GM12878 (cell line): ENCODE measurements at regions not wholly inside any gene's neighbourhood (a gene's known extent, or its start where the extent isn't known, plus 50 kb on each side); places are given as distances from the start of the nearest gene placed in this dataset.

ENCODE experiments used
- ATAC-seq: fragments of 200-7000 bp; cut with Tn5 transposase; 3 replicates; pipeline ENCODE4 v1.9.1; 2020; ENCODE audit warnings: mild to moderate bottlenecking, moderate library complexity
- BruUV-seq: library from RNA; stranded (reverse); fragments of 400-500 nt; replicated peaks from 2 replicates; lab custom pipeline; 2021; lab: Mats Ljungman, UMichigan
- CTCF ChIA-PET: fragments of 300-600 bp; sonication (Branson Sonifier 250); formaldehyde crosslinking; extraction: SDS; loops from one replicate; lab custom pipeline; 2021; ENCODE audit warnings: inconsistent platforms; lab: Yijun Ruan, JAX
- POLR2A ChIA-PET: fragments of 350-600 bp; formaldehyde crosslinking; extraction: SDS; loops from one replicate; lab custom pipeline; 2021; ENCODE audit warnings: inconsistent platforms; lab: Charles Lee
- RAD21 ChIA-PET: fragments of 300-600 bp; sonication (Branson Sonifier 250); formaldehyde crosslinking; loops from one replicate; lab custom pipeline; 2023; ENCODE audit warnings: antibody characterized with exemption; ENCODE audit not compliant: unreplicated experiment; lab: Charles Lee
- SMC1A ChIA-PET: fragments of 300-600 bp; sonication (Branson Sonifier 250); formaldehyde crosslinking; loops from one replicate; lab custom pipeline; 2023; ENCODE audit not compliant: unreplicated experiment, uncharacterized antibody; lab: Charles Lee
- DNase-seq: peaks from one replicate; pipeline ENCODE4 v3.0.0-alpha.2; 2011; ENCODE audit warnings: low read depth, low spot score
- FAIRE-seq: peaks from 3 replicates; lab custom pipeline; 2011; peaks lifted over from hg19 to GRCh38; lab: Jason Lieb, UNC
- H2AFZ ChIP-seq: 2 replicates; pipeline ENCODE4 v1.6.0; 2011; ENCODE audit warnings: low read depth, low read length, control low read depth; ENCODE audit not compliant: control insufficient read depth
- H3K27ac ChIP-seq: 2 replicates; pipeline ENCODE4 v1.5.1; 2011; ENCODE audit warnings: control low read depth; ENCODE audit not compliant: control insufficient read depth, insufficient read depth
- H3K27me3 ChIP-seq, 2 experiments: replicated peaks in 1 of 2; 2 replicates each; pipeline versions ENCODE4 v1.6.0 to v1.6.1; 2011; ENCODE audit warnings: low read length in 1 of 2; ENCODE audit not compliant: control insufficient read depth in 2 of 2, insufficient read depth in 2 of 2
- H3K36me3 ChIP-seq, 2 experiments: 2 replicates each; pipeline ENCODE4 v1.5.1; 2011; ENCODE audit warnings: low read length in 1 of 2; ENCODE audit not compliant: control insufficient read depth in 2 of 2, insufficient read depth in 2 of 2
- H3K4me1 ChIP-seq: 2 replicates; pipeline ENCODE4 v1.6.1; 2011; ENCODE audit warnings: mild to moderate bottlenecking, low read length, moderate library complexity, mixed read lengths; ENCODE audit not compliant: control insufficient read depth, insufficient read depth
- H3K4me2 ChIP-seq: 2 replicates; pipeline ENCODE4 v1.6.0; 2011; ENCODE audit warnings: control low read depth; ENCODE audit not compliant: control insufficient read depth, insufficient read depth
- H3K4me3 ChIP-seq: fragments of 200-600 bp; sonication (generic); 2 replicates; pipeline ENCODE4 v1.5.1; 2016
- H3K79me2 ChIP-seq: 2 replicates; pipeline ENCODE4 v1.6.0; 2011; ENCODE audit warnings: low read length; ENCODE audit not compliant: control insufficient read depth, insufficient read depth
- H3K9ac ChIP-seq: 2 replicates; pipeline ENCODE4 v1.8.0; 2011; ENCODE audit warnings: low read length, control low read depth, mixed read lengths; ENCODE audit not compliant: control insufficient read depth, insufficient read depth
- H3K9me3 ChIP-seq: replicated peaks from 3 replicates; pipeline ENCODE4 v1.5.1; 2011; ENCODE audit warnings: mild to moderate bottlenecking, low read length; ENCODE audit not compliant: control insufficient read depth, insufficient read depth
- H4K20me1 ChIP-seq: 2 replicates; pipeline ENCODE4 v1.6.0; 2011; ENCODE audit not compliant: control insufficient read depth, insufficient read depth
- CEBPB ChIP-seq, 2 experiments: fragments of 150-350 bp in 1 of 2; IDR thresholded peaks; 2 replicates each; pipeline ENCODE4 v1.6.1; 2012 to 2014; ENCODE audit warnings: low read depth in 2 of 2, low read length in 2 of 2, borderline replicate concordance in 1 of 2, inconsistent platforms in 1 of 2
- EGR1 ChIP-seq, 2 experiments: IDR thresholded peaks; 1 replicate in 1 of 2; 2 replicates in 1 of 2; pipeline ENCODE4 v1.6.1; 2011 to 2012; ENCODE audit warnings: low read depth in 2 of 2, low read length in 2 of 2, borderline replicate concordance in 1 of 2, mild to moderate bottlenecking in 1 of 2, moderate library complexity in 1 of 2
- HDAC2 ChIP-seq: fragments of 200-600 bp; sonication (generic); IDR thresholded peaks from 2 replicates; pipeline ENCODE4 v1.6.1; 2017
- NRF1 ChIP-seq: conservative IDR thresholded peaks from 2 replicates; pipeline ENCODE4 v1.6.1; 2011; ENCODE audit warnings: mild to moderate bottlenecking, low read depth, low read length, improper control_type of control experiment
- POLR2AphosphoS2 ChIP-seq: IDR thresholded peaks from 2 replicates; pipeline ENCODE4 v1.6.1; 2011; ENCODE audit warnings: low read depth, mild to moderate bottlenecking, low read length, improper control_type of control experiment, moderate library complexity
- SIX5 ChIP-seq: IDR thresholded peaks from 2 replicates; pipeline ENCODE4 v1.6.1; 2011; ENCODE audit warnings: mild to moderate bottlenecking, low read depth, low read length, moderate library complexity; ENCODE audit not compliant: severe bottlenecking
- SMARCA5 ChIP-seq: fragments of 450-650 bp; IDR thresholded peaks from 2 replicates; pipeline ENCODE4 v1.6.1; 2017; ENCODE audit warnings: mild to moderate bottlenecking
- ZNF24 ChIP-seq: fragments of 450-650 bp; IDR thresholded peaks from 2 replicates; pipeline ENCODE4 v1.6.1; 2017; ENCODE audit warnings: antibody characterized with exemption, mild to moderate bottlenecking
- WGBS: methylation state at CpG from one replicate; pipeline ENCODE4 v1.1.6; 2016; ENCODE audit warnings: low lambda C conversion rate; ENCODE audit not compliant: insufficient replicate concordance, insufficient coverage; ENCODE audit errors: missing lambda C conversion rate; 5-methylcytosine and 5-hydroxymethylcytosine counted together
- in situ Hi-C: fragments of 300-500 bp; cut with MboI; formaldehyde crosslinking; loops from 9 replicates; pipeline ENCODE4 v1.14.3; 2018; ENCODE audit warnings: mixed read lengths
- intact Hi-C: fragments of 100-400 bp; cut with micrococcal nuclease; formaldehyde crosslinking; loops from one replicate; pipeline ENCODE4 v1.14.2; 2022; ENCODE audit not compliant: unreplicated experiment
- TF ChIP-seq, protein P1 (sequence below): IDR thresholded peaks from 2 replicates; pipeline ENCODE4 v1.6.1; 2011; ENCODE audit warnings: borderline replicate concordance, low read depth, mild to moderate bottlenecking, moderate library complexity, mixed read lengths, low read length; ENCODE audit not compliant: insufficient read depth; ENCODE audit errors: extremely low read length

DNA sequence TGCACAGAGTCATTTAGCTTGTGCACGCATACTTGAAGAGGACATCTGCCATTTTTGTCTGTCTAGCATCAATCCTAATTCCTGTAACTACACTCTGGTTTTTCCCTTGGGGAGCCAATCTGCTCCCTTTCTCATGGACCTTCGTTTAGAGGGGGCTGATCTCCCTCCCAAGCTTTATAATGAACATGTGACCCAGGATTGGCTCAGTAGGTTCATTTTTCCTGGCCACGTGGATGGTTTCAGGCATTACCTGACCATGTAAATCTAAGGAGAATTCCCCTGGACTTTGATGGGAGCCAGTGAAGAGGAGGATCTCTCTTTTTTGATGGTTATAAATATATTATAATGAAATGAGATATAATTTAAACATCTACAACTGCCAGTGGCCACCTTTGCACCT is 56.8 kb upstream of the HS3ST2 start:
- Histone ChIP-seq H3K4me1 (no peaks in the 10 kb centered on the region), H3K9ac (no peak overlapping the region)
- POLR2A ChIA-PET = no interaction called here
- TF ChIP-seq HDAC2 = no peak
- TF ChIP-seq SMARCA5 = no peak
- TF ChIP-seq EGR1 (IDR thresholded peaks at IDR 0.05; ENCODE audit: borderline replicate concordance in 1 of 2, low read depth in 2 of 2, low read length in 2 of 2) = no peak
- no peak for TF ChIP-seq CEBPB (IDR thresholded peaks at IDR 0.05; ENCODE audit: borderline replicate concordance in 1 of 2, low read depth in 2 of 2, low read length in 2 of 2)
- TF ChIP-seq POLR2AphosphoS2 = no peak
- TF ChIP-seq ZNF24 = no peak
- no peak for TF ChIP-seq SIX5
- TF ChIP-seq, protein P1, sequence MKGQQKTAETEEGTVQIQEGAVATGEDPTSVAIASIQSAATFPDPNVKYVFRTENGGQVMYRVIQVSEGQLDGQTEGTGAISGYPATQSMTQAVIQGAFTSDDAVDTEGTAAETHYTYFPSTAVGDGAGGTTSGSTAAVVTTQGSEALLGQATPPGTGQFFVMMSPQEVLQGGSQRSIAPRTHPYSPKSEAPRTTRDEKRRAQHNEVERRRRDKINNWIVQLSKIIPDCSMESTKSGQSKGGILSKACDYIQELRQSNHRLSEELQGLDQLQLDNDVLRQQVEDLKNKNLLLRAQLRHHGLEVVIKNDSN = no peak
- TF ChIP-seq NRF1 = no peak
- TF ChIP-seq, all 136 proteins: peak for 0
- Histone ChIP-seq H3K36me3 (no peaks in the 10 kb centered on the region), H3K9me3 (no peaks in the 10 kb centered on the region), H3K4me3 (no peak overlapping the region), H3K27me3 (no peaks in the 10 kb centered on the region), H3K79me2 (no peaks in the 10 kb centered on the region), H3K27ac (no peak overlapping the region), H4K20me1 (no peaks in the 10 kb centered on the region), H2AFZ (no peak overlapping the region), H3K4me2 (no peak overlapping the region)
- ChIA-PET RAD21 (no interaction called here), SMC1A (interaction anchor here (0.6 kb wide), 1 partner anchor 65 kb away, joined by 3 read pairs; no protein-coding TSS in a partner anchor), CTCF (no interaction called here)
- intact Hi-C loops (no loop called here), in situ Hi-C loops (no loop called here)
- no TSS peak for BruUV-seq
- no peak for ATAC-seq
- WGBS = 30% methylated on average over 3 of the region's 3 CpGs
- no peak for DNase-seq
- FAIRE-seq = no peak
